GM19328 (cell line): ENCODE measurements at regions not wholly inside any gene's neighbourhood (a gene's known extent, or its start where the extent isn't known, plus 50 kb on each side); places are given as distances from the start of the nearest gene placed in this dataset.

Source experiments
- ATAC-seq: cut with Tn5 transposase; IDR thresholded peaks from one replicate; pipeline ENCODE4 v1.9.1; 2021; ENCODE audit warnings: mild to moderate bottlenecking, moderate library complexity; ENCODE audit not compliant: unreplicated experiment

DNA sequence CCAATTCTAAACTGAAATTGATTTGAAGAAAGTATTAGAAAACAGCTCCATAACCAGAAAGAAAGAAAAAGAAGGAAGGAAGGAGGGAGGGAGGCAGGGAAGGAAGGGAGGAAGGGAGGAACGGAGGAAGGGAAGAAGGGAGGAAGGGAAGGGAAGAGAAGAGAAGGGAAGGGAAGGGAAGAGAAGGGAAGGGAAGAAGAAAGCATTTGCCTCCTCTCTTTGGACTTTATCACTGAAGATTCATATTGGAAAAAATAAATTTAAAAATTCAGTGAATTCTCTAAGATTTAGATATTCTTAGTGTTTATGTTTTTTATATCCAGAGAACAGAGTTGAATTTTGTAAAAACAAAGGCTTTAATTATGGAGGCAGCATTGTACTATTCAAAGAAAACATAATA lies 68.5 kb upstream of the NXT1 start:
- ATAC-seq: no peak

DNA sequence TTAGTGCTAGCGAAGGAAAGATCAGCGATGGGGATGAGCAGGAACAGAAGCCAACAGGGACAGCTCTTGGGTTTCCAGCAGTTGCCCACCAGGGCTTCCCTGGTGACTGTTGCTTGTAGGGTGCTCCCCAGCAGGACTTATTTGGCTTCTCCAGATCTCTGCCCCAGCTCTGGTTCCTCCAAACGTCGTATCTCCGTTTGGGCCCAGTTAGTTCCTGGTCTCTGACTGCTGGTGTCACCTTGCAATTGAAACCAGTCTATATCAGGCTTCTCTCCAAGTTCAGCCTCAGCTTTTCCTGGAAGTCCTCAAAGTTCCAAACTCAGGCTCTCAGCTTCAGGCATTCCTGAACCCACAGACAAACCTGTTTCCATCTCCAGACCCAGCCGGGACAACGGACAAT lies 70.8 kb upstream of the NXT1 start:
- ATAC-seq: no peak

DNA sequence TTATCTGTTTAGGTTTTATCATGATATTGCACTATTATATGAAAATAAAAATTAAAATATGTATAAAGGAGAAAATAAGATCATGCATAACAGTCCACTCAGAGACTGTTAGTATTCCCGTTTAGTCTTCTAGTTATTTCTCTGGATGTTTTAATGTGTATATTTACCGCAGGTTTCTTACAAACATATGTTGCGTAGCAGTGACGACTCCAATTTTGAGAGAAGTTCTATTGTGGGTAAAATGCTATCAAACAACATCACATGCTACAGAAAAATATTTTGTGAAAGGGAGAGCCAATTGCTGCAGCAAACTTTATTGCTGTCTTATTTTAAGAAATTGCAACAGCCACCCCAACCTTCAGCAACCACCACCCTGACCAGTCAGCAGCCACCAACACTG lies 72.4 kb upstream of the NXT1 start:
- no peak for ATAC-seq

DNA sequence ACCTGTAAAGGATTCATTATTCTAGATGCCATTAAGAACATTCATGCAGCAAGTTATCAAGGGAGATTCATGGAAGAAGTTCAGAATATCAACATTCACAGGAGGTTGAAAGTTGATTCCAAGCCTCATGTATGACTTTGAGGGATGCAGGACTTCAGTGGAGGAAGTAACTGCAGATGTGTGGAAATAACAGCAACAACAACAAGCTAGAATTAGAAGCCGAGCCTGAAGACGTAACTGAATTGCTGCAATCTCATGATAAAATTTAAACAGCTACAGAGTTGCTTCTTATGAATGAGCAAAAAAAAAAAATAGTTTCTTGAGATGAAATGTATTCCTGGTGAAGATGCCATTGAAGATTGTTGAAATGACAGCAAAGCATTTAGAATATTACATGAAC lies 73.3 kb upstream of the NXT1 start:
- ATAC-seq: no peak

GRCh38 chr20:23273776-23274175 lies 76.8 kb upstream of the NXT1 start:
- no peak for ATAC-seq

GRCh38 chr20:23272176-23273029 lies 78.2 kb upstream of the NXT1 start:
- ATAC-seq: no peak

GRCh38 chr20:23270382-23270911 lies 80.1 kb upstream of the NXT1 start:
- ATAC-seq: no peak

DNA sequence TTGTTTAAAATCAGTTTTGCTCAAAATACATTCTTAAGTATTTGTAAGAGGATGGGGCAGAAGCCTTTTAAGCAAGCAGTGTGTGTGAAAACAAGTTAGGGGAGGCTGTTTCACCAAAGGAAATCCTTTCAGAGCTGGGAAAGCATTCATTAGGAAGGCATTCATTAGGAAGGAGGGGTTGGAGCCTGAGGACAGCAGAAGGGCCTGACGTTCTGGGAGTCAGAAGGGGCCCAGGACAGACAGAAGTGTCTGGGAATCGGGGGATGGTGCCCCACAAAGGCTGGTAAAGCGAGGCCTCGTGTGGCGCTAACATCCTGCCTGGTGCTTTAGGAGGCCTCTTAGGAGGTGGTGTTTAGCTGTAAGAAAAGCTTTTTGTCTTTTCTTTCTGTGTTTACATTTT lies 80.6 kb upstream of the NXT1 start:
- ATAC-seq: no peak

GRCh38 chr20:23268792-23269354 lies 81.7 kb upstream of the NXT1 start:
- no peak for ATAC-seq

GRCh38 chr20:23267909-23268308 lies 82.7 kb upstream of the NXT1 start:
- no peak for ATAC-seq

DNA sequence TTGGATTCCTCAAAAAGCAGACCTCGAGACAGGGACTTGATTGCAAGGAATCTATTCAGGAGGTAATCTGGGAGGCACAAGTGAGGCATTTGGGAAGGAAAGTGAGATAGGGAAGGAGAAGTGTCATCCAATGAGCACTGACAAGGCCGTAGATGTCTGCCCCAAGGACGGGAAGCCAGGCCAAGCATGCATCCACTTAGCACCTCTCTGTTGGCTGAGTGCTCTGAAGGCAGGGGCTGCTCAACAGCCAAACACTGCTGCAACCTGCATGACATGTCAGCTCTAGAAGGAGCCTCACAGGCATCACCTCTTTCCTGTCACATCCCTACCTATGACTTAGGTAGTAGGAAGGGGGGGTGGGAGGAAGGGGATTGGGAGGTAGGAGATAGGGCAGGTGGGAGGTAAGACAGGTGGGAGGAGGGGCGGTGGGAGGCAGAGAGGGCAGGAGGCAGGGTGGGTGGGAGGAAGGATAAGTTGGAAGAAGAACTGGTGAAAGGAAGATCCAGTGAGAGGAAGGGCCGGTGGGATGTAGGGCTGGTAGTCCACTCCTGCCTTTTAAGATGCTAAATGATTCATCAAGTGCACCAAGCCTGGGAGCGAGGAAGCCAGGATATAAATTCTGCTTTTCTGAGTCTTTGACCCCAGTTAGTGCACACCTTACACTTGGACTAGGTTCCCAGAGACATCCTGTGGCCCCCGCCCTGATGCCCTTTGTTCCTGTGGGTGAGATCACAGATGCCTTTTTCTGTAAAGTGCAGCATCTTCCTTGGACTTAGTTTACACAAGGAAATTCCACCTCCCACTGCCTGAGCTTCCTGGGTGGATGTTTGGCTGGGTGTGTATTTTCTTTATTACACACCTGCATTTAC lies 83.8 kb upstream of the NXT1 start:
- ATAC-seq: no peak

- ATAC-seq: no peak
These were observed 85.4 kb upstream of the NXT1 start for GRCh38 chr20:23265226-23265625.

GRCh38 chr20:23264545-23264944 lies 86.0 kb upstream of the NXT1 start:
- no peak for ATAC-seq

- no peak for ATAC-seq
These were observed 90.3 kb upstream of the NXT1 start for GRCh38 chr20:23260181-23260840.

GRCh38 chr20:23258747-23259121 lies 91.9 kb upstream of the NXT1 start:
- ATAC-seq: no peak

DNA sequence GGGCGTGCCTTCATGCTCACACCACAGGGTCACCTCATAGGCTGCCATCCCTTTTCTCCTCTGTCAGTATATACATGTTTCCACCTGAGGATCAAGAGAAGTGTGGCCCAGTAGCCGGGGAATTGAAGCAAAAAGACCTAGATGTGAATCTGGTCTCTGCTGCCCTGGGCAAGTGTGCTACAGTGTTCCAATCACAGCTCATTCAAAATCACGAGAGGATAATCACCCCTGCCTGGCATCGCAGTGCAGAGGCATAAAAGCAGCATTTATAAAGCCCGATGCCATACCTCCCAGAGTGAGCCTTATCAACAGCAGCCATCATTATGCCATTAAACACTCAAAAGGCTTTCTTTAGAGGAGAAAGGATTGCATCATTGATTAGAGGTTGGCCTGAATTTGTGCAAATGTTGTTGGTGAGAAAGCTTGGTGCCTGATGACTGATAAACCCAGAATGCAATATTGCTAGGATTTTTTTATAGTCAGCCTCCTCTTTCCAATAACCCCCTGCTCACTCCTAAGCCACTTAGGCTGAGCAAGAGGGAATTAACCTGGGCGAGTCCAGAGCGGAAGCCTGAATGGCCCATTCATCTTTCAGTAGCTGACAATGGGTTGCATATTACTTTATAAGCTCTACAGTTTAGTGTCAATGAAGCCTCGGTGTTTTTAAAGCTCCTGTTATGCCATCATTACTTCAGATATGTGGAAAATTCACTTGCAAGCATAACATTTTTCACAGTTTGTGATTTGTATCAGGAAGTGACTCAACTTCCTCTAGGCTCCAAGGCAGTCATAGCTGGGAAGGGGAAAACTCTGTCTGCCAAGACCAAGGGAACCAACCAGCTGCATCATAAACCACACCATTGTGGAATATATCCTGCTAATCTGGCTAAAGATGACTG lies 92.5 kb upstream of the NXT1 start:
- ATAC-seq: no peak

GRCh38 chr20:23257106-23257761 lies 93.4 kb upstream of the NXT1 start:
- no peak for ATAC-seq

DNA sequence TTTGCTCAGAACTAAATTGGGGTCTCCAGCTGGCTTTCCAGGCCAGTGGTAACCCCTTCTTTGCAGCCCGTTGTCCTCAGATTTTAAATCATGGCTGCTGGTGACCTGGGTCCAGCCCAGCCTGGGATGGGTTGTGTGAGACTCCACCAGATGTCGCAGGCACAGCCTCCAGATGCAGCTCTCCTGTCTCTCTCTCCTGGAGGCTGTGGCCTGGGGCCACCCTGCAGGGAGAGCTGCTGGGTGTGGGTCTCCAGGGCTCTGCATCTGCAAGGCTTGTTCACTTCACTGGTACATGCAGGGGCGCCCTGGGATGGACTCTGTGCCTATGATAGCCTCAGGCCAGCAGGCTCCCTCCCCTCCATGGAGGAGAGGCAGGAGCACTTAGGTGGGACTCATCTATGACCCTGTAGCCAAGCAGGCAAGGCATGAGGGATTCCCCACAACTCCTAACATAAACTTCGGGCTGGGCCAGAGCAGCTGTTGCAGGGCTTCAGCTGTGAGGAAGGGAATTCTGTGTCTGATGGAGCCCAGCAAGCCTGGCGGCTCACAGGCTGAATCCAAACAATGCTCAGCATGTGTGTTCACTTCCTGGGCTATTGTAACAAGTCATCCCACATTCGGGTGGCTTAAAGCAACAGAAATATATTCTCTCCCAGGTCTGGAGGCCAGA lies 94.7 kb upstream of the NXT1 start:
- ATAC-seq: no peak

DNA sequence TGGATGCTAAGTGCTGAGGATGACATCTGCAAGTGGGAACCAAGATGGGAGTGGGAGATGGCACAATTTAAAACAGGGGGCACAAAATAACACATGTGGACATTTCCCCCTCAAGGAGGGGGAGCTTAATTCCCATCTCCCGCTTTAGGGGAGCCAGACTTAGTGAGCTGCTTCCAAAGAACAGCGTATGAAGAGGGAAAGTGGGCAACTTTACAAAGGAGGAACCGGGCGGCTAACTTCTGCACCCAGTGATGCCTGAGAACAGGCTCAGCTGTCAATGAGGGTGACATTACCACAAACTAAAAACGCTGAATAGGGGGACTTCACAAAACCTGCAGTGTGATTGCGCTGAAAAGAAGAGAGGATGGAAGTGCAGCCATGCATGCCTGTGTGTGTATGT lies 95.5 kb upstream of the NXT1 start:
- no peak for ATAC-seq
